ENCODE measurements at regions not wholly inside any gene's neighbourhood (a gene's known extent, or its start where the extent isn't known, plus 50 kb on each side); places are given as distances from the start of the nearest gene placed in this dataset.

GRCh38 chrX:44040406-44040805, 67.2 kb upstream of the NDP start:
- DNase-seq: no peak

- DNase-seq: no peak
These were observed 66.4 kb upstream of the NDP start for GRCh38 chrX:44039556-44039955.

GRCh38 chrX:44036336-44036735, 63.1 kb upstream of the NDP start:
- no peak for DNase-seq

GRCh38 chrX:44035571-44035970, 62.4 kb upstream of the NDP start:
- no peak for DNase-seq

- peak; percentile 12 for DNase-seq
These were observed 59.3 kb upstream of the NDP start for GRCh38 chrX:44032479-44032878.

GRCh38 chrX:44025555-44025954, 52.4 kb upstream of the NDP start:
- DNase-seq: no peak

Data from MV-4-11 (cell line).